ENCODE measurements at regions not wholly inside any gene's neighbourhood (a gene's known extent, or its start where the extent isn't known, plus 50 kb on each side); places are given as distances from the start of the nearest gene placed in this dataset.
"Not testable (repeated sequence)": the region's sequence is repeated elsewhere in the genome, so short reads cannot be mapped to it uniquely, and the experiment has no call there.

DNA sequence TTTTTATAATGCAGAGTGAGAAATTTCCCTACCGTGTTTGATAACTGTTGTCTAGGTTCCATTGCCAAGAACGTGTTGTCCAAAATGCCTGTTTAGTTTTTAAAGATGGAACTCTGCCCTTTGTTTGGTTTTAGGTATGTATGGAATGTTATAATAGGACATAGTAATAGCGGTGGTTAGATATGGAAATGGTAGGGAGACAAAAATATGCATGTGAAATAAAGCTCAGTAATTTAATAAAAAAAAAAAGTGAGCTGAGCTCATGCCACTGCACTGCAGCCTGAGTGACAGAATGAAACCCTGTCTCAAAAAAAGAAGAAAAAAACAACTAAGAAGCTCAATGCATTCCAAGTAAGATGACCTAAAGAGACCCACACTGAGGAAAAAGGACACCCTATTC lies 72.9 kb downstream of the ZNF783 start:
- Histone ChIP-seq H3K27ac (no peak overlapping the region), H3K4me1 (no peaks in the 10 kb centered on the region), H3K27me3 (replicated peaks in 1 of 7) (no peaks in the 10 kb centered on the region), H3K36me3 (no peaks in the 10 kb centered on the region), H3K9me3 (peaks cover 0 to 23% (median 4%) of the 10 kb centered on the region in 8 donors), H3K4me3 (no peak overlapping the region)
- no peak for DNase-seq
- no peak for TF ChIP-seq POLR2AphosphoS5 (IDR thresholded peaks at IDR 0.05)
- TF ChIP-seq, protein P1, sequence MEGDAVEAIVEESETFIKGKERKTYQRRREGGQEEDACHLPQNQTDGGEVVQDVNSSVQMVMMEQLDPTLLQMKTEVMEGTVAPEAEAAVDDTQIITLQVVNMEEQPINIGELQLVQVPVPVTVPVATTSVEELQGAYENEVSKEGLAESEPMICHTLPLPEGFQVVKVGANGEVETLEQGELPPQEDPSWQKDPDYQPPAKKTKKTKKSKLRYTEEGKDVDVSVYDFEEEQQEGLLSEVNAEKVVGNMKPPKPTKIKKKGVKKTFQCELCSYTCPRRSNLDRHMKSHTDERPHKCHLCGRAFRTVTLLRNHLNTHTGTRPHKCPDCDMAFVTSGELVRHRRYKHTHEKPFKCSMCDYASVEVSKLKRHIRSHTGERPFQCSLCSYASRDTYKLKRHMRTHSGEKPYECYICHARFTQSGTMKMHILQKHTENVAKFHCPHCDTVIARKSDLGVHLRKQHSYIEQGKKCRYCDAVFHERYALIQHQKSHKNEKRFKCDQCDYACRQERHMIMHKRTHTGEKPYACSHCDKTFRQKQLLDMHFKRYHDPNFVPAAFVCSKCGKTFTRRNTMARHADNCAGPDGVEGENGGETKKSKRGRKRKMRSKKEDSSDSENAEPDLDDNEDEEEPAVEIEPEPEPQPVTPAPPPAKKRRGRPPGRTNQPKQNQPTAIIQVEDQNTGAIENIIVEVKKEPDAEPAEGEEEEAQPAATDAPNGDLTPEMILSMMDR (IDR thresholded peaks at IDR 0.05 in 8 of 11, conservative IDR thresholded peaks at IDR 0.05 in 3 of 11): no peak
- TF ChIP-seq POLR2A (IDR thresholded peaks at IDR 0.05): no peak
- 67 to 77% (median 75%) methylated on average over 3 of the region's 3 CpGs for WGBS, 5 donors
- intact Hi-C loops (cut with DNase I; ENCODE audit: low total_unique reads): no loop called here

DNA sequence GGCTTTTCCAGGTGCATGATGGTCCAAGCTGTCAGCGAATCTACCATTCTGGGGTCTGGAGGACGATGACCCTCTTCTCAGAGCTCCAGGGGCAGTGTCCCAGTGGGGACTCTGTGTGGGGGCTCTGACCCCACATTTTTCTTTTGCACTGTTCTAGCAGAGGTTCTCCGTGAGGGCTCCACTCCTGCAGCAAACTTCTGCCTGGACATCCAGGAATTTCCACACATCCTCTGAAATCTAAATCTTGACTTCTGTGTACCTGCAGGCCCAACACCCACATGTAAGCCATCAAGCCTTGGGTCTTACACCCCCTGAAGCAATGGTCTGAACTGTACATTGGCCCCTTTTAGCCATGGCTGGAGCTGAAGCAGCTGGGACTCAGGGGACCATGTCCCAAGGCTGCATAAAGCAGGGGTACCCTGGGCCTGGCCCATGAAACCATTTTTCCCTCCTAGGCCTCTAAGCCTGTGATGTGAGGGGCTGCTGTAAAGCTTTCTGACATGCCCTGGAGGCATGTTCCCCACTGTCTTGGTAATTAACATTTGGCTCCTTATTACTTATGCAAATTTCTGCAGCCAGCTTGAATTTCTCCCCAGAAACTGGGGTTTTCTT lies 86.9 kb downstream of the ZNF783 start:
- no peaks in the 10 kb centered on the region for H3K36me3 ChIP-seq
- TF ChIP-seq POLR2AphosphoS5 (IDR thresholded peaks at IDR 0.05): no peak
- TF ChIP-seq, protein P1 (IDR thresholded peaks at IDR 0.05 in 8 of 11, conservative IDR thresholded peaks at IDR 0.05 in 3 of 11): no peak
- no peak for TF ChIP-seq POLR2A (IDR thresholded peaks at IDR 0.05)
- 60 to 86% (median 79%) methylated on average over 3 of the region's 3 CpGs for WGBS, 5 donors
- no peaks in the 10 kb centered on the region for H3K4me1 ChIP-seq
- intact Hi-C loops (cut with DNase I; ENCODE audit: low total_unique reads): no loop called here
- H3K4me3 ChIP-seq: no peak overlapping the region
- peaks cover 0 to 10% (median 0%) of the 10 kb centered on the region in 7 donors for H3K27me3 ChIP-seq (replicated peaks in 1 of 7)
- no peak for DNase-seq
- H3K9me3 ChIP-seq: peaks cover 0 to 49% (median 30%) of the 10 kb centered on the region in 8 donors
- H3K27ac ChIP-seq: no peak overlapping the region

DNA sequence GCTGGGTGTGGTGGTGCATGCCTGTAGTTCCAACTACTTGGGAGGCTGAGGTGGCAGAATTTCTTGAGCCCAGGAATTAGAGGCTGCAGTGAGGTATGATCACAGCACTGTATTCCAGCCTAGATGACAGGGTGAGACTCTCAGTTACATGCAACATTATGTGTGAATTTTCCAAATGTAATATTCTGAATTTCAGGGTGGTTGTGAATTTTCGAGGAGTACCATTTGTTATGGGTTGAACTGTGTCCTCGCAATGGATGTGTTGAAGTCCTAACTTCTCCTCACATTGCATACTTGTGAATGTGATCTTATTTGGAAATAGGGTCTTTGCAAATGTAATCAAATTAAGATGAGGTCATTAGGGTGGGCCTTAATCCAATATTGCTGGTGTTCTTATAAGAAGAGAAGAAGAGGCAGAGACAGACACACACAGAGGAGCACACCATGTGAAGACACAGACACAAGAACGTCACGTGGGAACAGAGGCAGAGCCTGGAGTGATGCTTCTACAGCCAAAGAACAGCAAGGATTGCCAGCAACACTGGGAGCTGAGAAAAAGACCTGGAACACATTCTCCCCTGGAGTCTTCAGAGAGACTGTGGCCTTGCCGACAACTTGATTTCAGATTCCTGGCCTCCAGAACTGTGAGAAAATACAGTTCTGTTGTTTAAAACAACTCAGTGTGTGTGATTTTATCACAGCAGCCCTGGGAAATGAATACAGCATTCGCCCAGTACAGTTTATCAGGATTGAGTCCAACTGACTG lies 91.9 kb downstream of the ZNF783 start:
- Histone ChIP-seq H3K27ac (no peak overlapping the region), H3K9me3 (peaks cover 0 to 29% (median 15%) of the 10 kb centered on the region in 8 donors), H3K4me1 (no peaks in the 10 kb centered on the region), H3K36me3 (no peaks in the 10 kb centered on the region), H3K27me3 (replicated peaks in 1 of 7) (no peaks in the 10 kb centered on the region), H3K4me3 (no peak overlapping the region)
- intact Hi-C loops (cut with DNase I; ENCODE audit: low total_unique reads): no loop called here
- no peak for DNase-seq
- 75 to 85% (median 79%) methylated on average over 6 of the region's 6 CpGs for WGBS, 5 donors
- TF ChIP-seq POLR2AphosphoS5 (IDR thresholded peaks at IDR 0.05) (no peak), POLR2A (IDR thresholded peaks at IDR 0.05) (no peak)
- TF ChIP-seq, protein P1 (IDR thresholded peaks at IDR 0.05 in 8 of 11, conservative IDR thresholded peaks at IDR 0.05 in 3 of 11): no peak

DNA sequence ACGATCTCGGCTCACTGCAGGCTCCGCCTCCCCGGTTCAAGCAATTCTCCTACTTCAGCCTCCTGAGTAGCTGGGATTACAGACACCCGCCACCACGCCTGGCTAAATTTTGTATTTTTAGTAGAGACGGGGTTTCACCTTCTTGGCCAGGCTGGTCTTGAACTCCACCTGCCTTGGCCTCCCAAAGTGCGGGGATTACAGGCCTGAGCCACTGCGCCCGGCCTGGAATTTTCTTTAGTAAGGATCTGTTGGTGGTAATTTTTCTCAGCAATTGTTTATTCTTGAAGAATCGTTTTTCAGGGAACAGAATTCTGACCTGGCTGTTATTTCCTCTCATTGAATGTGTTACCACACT lies 93.0 kb downstream of the ZNF783 start:
- DNase-seq: not testable (repeated sequence)

More for the DNA sequence above, 93.0 kb downstream of the ZNF783 start:
- H3K4me1 ChIP-seq; H3K36me3 ChIP-seq; intact Hi-C loops (cut with DNase I; ENCODE audit: low total_unique reads); H3K27me3 ChIP-seq (replicated peaks in 1 of 7); H3K4me3 ChIP-seq; H3K27ac ChIP-seq: not testable (repeated sequence)
- WGBS, 5 donors: 79 to 89% (median 86%) methylated on average over 11 of the region's 11 CpGs
- peaks cover 0 to 29% (median 15%) of the 10 kb centered on the region in 8 donors for H3K9me3 ChIP-seq
